HG03354 (cell line): ENCODE measurements at regions not wholly inside any gene's neighbourhood (a gene's known extent, or its start where the extent isn't known, plus 50 kb on each side); places are given as distances from the start of the nearest gene placed in this dataset.
"Not testable (repeated sequence)": the region's sequence is repeated elsewhere in the genome, so short reads cannot be mapped to it uniquely, and the experiment has no call there.

ENCODE experiments used
- ATAC-seq: cut with Tn5 transposase; IDR thresholded peaks from one replicate; pipeline ENCODE4 v1.9.1; 2021; ENCODE audit warnings: mild to moderate bottlenecking; ENCODE audit not compliant: unreplicated experiment, poor library complexity, severe bottlenecking

- no peak for ATAC-seq
Observed at GRCh38 chr6:139728876-139729427, 354.5 kb upstream of the CITED2 start.

GRCh38 chr6:139726272-139726671 lies 351.8 kb upstream of the CITED2 start:
- ATAC-seq: not testable (repeated sequence)

DNA sequence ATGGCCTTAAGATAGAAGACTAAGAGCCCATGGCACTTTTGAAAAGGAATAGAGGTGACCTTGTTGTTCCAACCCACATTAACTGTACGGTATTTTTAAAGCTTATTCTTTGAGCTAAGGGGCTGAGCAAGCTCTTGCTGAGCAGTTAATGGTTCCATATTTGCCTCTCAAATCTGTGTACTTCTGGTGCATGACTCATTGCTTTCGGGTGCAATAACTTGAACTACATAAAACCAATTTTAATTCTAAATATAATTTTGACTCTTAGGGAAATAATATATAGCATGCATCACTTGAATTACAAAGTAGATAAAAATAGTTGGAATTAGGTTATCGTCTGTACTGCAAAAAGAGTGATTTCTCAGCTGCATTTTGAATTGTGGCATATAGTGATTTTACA lies 348.1 kb upstream of the CITED2 start:
- ATAC-seq: no peak

GRCh38 chr6:139721954-139722353 lies 347.5 kb upstream of the CITED2 start:
- no peak for ATAC-seq

DNA sequence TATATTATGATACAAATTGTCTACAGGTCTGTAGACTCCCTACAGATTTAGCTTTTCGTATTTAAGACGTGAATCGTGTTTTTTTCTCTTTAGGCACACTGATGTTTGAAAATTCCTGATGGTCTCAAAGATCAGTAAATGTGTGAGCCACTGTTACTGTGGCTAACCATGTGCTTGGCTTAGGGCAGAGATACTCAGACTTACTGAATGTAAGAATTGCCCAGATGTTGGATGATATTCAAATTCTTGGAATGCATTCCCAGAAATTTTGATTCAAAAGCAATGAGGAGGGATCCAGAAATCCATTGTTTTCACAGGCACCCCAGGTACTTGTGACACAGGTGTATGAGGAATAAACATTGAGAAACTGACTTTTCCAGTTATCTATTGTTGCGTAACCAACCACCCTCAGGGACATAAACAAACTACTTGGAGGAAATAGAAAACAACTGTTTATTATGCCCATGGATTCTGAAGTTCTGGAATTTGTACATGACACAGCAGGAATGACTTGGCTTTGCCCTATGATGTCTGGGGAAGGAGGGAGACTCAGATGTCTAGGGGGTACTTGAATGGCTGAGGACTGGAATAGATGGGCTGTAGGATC lies 339.6 kb upstream of the CITED2 start:
- no peak for ATAC-seq

DNA sequence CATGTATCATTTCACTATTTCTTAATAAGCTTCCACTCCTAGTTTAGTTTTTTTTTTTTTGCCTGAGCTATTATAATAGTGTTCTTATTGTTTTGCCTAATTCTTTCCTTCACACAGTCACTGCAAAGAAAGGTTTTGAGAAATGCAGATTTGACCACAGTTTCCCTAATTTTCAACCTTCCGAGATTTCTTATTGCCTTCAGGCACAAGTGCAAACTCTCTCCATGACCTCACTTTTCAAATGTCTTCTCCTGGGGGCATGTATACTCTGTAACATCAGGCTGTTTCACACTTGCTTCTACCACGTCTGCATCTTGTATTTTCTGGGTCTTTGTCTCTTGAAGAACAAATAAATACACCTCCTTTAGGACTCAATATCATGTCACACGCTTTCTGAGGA lies 339.0 kb upstream of the CITED2 start:
- no peak for ATAC-seq

DNA sequence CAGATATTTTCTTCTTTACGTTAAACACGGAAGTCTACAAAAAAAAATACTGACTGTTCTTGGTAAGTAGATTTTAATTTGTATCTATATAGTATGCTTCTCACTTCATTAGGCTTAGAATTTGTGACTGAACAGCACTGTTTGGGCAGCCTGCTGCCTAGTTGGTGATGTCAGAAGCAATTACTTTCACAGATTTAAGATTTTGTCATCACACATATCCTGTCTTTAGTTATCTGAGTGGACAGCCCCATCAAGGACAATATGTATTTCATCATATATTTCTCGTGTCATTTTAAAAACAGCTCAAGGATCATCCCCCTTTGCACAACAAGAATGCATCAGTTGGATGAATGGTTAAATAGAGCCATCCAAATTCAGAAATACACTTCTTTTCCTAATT lies 338.4 kb upstream of the CITED2 start:
- no peak for ATAC-seq

DNA sequence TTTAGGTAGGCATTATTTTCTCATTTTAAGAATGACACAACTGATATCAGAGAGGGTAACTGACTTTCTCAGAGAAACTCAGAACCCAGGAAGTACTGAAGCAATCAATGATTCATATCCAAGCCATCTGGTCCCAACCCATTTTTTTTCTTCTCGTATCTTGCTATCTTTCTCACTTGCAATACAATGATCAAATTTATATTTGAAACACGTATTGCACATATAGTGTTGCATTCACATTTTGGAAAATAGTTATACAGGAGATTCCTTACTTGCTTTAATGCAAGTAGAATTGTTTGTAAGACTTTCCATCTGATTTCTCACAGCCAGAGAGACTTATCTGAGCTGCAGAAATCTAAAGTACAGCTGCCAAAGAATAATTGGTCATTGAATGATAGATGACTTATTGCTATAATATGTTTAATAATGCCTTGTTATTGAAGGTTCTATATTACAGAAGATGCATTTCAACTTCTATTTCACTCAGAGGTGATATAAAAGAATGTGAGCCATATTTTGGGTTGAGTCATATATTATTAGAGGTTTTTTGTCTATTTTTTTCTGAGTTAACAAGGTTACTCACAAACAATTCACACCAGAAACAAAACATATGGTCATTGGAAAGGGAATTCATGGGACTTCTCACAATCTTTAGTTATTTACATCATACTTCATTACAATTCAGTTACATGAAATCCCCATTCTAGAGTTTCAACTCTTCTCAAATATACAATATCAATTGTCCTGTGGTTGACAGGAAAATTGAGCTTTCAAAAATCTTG lies 337.5 kb upstream of the CITED2 start:
- ATAC-seq: no peak

DNA sequence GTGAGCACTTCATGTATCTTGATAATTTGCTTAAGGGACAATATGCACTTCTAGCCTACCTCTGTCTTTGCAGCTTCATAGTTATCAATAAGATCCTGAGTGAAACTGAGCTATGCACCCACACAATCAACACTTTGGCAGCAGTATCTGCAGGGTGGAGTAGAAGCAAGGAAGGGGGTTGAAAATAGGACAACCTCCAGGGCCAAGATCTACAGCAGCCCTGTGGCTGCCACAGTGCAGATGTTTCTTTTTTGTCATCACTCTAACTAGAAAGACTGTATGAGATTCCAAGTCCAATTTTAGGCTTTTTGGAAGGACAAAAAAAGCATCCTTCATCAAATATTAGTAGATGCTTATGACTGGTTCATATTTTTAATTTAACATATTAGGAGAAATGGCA lies 336.1 kb upstream of the CITED2 start:
- ATAC-seq: no peak

- ATAC-seq: no peak
Observed at GRCh38 chr6:139708337-139709199, 334.1 kb upstream of the CITED2 start.

- ATAC-seq: no peak
Observed at GRCh38 chr6:139706912-139707311, 332.5 kb upstream of the CITED2 start.

- no peak for ATAC-seq
Observed at GRCh38 chr6:139705284-139705683, 330.8 kb upstream of the CITED2 start.

GRCh38 chr6:139703780-139704179 lies 329.3 kb upstream of the CITED2 start:
- no peak for ATAC-seq

GRCh38 chr6:139702706-139703105 lies 328.3 kb upstream of the CITED2 start:
- no peak for ATAC-seq

GRCh38 chr6:139701695-139702094 lies 327.2 kb upstream of the CITED2 start:
- ATAC-seq: no peak

- ATAC-seq: no peak
Observed at GRCh38 chr6:139701003-139701402, 326.6 kb upstream of the CITED2 start.

GRCh38 chr6:139699911-139700310 lies 325.5 kb upstream of the CITED2 start:
- no peak for ATAC-seq

GRCh38 chr6:139699335-139699734 lies 324.9 kb upstream of the CITED2 start:
- ATAC-seq: no peak

DNA sequence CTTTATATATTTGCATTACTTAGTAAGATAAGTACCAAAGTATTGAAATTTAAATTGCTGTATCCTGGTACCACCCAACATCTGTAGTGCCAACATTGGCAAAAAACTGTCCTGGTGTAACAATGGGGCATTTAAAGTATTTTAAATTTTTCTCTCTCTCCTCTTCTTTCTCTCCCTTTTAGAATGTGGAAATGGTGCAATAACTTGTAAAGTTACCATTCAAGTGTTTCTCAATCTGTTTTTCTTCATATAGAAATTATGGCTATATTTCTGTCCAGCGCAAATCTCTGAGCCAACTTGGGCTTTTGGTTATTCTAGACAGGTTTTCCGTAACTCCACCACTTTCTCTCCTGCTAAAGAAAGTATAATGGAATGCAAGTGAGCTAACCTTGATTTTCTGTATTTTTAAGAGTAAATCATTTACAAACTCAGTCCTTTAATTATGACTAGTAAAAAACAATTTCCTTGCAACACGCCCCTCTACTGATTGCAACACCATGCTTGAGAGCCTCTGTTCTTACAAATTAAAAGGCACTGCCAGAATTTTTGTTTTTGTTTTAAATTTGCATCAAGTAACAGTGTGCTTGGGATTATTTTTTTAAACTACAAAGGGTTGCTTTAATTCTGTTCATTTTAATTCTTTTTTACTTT lies 324.2 kb upstream of the CITED2 start:
- no peak for ATAC-seq

- ATAC-seq: not testable (repeated sequence)
Observed at GRCh38 chr6:139697856-139698255, 323.4 kb upstream of the CITED2 start.
